ENCODE measurements at regions not wholly inside any gene's neighbourhood (a gene's known extent, or its start where the extent isn't known, plus 50 kb on each side); places are given as distances from the start of the nearest gene placed in this dataset.

DNA sequence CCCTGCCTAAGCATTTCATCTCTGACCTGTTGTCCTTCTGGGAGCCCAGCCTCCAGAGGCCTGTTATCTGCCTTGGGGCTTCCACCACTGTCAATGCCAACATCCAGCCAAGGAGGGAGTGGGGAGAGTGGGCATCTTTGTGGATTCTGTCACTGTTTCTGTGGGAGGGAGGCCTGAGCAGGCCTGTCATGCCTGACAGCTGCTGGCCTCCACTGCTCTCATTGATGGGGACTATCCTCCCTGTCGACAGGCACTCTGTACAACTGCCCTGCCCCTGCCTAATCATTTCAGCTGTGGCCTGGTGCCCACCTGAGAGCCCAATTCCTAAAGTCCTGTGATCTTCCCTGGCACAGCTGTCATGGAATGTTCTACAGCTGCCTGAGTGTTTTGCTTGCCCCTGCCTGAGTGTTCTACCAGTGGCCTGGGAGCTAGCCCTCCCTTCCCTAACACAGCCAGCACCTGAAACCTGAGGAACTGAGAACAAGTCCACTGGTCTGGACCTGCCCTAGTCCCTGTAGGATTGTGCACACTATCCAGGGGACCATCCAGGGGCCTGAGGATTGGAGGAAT, 145.3 kb downstream of the FAM83B start:
- no peak for ATAC-seq
- no peak for DNase-seq
- WGBS, 2 donors: 79% methylated on average over 1 of the region's 1 CpG; no CpG with 5 or more reads in 1 of the 2 donors
- Histone ChIP-seq H3K27ac (no peak overlapping the region), H3K4me1 (no peaks in the 10 kb centered on the region), H3K4me3 (no peak overlapping the region), H3K27me3 (no peaks in the 10 kb centered on the region), H3K9me3 (no peaks in the 10 kb centered on the region), H3K36me3 (replicated peaks in 1 of 2; ENCODE audit: insufficient read depth in 1 of 2, low read depth in 2 of 2) (no peaks in the 10 kb centered on the region)
- TF ChIP-seq, protein P1, sequence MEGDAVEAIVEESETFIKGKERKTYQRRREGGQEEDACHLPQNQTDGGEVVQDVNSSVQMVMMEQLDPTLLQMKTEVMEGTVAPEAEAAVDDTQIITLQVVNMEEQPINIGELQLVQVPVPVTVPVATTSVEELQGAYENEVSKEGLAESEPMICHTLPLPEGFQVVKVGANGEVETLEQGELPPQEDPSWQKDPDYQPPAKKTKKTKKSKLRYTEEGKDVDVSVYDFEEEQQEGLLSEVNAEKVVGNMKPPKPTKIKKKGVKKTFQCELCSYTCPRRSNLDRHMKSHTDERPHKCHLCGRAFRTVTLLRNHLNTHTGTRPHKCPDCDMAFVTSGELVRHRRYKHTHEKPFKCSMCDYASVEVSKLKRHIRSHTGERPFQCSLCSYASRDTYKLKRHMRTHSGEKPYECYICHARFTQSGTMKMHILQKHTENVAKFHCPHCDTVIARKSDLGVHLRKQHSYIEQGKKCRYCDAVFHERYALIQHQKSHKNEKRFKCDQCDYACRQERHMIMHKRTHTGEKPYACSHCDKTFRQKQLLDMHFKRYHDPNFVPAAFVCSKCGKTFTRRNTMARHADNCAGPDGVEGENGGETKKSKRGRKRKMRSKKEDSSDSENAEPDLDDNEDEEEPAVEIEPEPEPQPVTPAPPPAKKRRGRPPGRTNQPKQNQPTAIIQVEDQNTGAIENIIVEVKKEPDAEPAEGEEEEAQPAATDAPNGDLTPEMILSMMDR (IDR thresholded peaks at IDR 0.05): no peak
- intact Hi-C loops (cut with DNase I): no loop called here

DNA sequence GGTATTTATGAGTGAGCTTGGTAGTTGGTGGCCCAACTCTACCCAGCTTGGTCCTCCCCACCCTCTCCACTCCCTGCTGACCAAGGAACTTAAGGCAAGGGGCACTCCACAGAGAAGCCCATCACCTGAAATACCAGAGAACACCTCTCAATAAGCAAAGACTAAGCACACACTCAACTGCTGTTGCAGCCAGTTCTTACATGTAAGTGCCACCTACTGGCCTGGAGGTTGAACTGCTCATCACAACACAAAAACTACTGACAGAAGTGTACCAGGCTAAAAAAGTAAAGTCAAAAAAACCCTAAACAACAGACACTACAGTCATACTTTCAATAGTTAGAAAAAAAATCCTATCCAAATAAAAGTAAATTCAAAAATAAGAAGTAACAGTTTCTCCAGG, 146.2 kb downstream of the FAM83B start:
- no peak for ATAC-seq
- intact Hi-C loops (cut with DNase I): no loop called here
- H3K36me3 ChIP-seq (replicated peaks in 1 of 2; ENCODE audit: insufficient read depth in 1 of 2, low read depth in 2 of 2): no peaks in the 10 kb centered on the region
- no peaks in the 10 kb centered on the region for H3K27me3 ChIP-seq
- H3K9me3 ChIP-seq: no peaks in the 10 kb centered on the region
- TF ChIP-seq POLR2A (IDR thresholded peaks at IDR 0.05): no peak
- TF ChIP-seq, protein P1 (IDR thresholded peaks at IDR 0.05): peak in 3 of 7 experiments; percentile 14 to 51 (median 34)
- no peak overlapping the region for H3K27ac ChIP-seq
- peak in 1 of 4 donors; percentile 36 for DNase-seq
- H3K4me1 ChIP-seq: no peaks in the 10 kb centered on the region
- no peak overlapping the region for H3K4me3 ChIP-seq

DNA sequence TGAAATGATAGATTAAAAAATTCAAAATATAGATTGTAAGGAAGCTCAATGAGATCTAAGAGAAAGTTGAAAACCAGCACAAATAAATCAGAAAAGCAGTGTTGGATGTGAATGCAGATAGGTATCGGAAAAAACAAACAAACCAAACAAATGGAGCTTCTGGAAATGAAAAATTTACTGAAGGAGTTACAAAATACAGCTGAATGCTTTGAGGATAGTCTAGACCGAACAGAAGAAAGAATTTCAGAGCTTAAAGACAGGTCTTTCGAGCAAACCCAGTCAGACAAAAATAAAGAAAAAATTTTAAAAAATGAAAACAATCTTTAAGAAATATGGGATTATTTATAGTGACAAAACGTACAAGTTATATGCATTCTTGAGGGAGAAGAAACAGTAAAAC, 146.7 kb downstream of the FAM83B start:
- 78 to 82% methylated on average over 4 of the region's 4 CpGs for WGBS, 2 donors

DNA sequence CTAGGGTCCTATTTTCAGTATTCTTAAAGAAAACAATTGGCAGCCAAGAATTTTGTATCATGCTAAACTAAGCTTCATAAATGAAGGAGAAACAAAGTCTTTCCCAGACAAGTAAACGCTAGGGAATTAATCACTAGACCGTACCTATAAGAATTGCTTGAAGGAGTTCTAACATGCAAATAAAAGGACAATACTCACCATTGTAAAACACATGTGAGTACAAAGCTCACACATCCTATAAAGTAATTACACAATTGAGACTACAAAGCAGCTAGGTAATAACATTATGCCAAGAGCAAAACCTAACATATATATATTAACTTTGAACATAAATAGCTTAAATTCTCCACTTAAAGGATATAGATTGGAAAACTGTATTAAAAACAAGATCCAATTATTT, 147.4 kb downstream of the FAM83B start:
- H3K36me3 ChIP-seq (replicated peaks in 1 of 2; ENCODE audit: insufficient read depth in 1 of 2, low read depth in 2 of 2): no peaks in the 10 kb centered on the region
- H3K4me1 ChIP-seq: no peaks in the 10 kb centered on the region
- intact Hi-C loops (cut with DNase I): no loop called here
- no peaks in the 10 kb centered on the region for H3K27me3 ChIP-seq
- no peak overlapping the region for H3K4me3 ChIP-seq
- 87 to 94% methylated on average over 2 of the region's 2 CpGs for WGBS, 2 donors
- no peaks in the 10 kb centered on the region for H3K9me3 ChIP-seq
- ATAC-seq (no peak), DNase-seq (no peak)
- H3K27ac ChIP-seq: no peak overlapping the region
- TF ChIP-seq, protein P1 (IDR thresholded peaks at IDR 0.05): no peak
- no peak for TF ChIP-seq POLR2A (IDR thresholded peaks at IDR 0.05)

More for the DNA sequence above, 146.7 kb downstream of the FAM83B start:
- Histone ChIP-seq H3K4me3 (no peak overlapping the region), H3K9me3 (no peaks in the 10 kb centered on the region), H3K27me3 (no peaks in the 10 kb centered on the region), H3K4me1 (no peaks in the 10 kb centered on the region), H3K36me3 (replicated peaks in 1 of 2; ENCODE audit: insufficient read depth in 1 of 2, low read depth in 2 of 2) (no peaks in the 10 kb centered on the region), H3K27ac (no peak overlapping the region)
- ATAC-seq: no peak
- TF ChIP-seq, protein P1 (IDR thresholded peaks at IDR 0.05): no peak
- no peak for TF ChIP-seq POLR2A (IDR thresholded peaks at IDR 0.05)
- intact Hi-C loops (cut with DNase I): no loop called here
- no peak for DNase-seq

DNA sequence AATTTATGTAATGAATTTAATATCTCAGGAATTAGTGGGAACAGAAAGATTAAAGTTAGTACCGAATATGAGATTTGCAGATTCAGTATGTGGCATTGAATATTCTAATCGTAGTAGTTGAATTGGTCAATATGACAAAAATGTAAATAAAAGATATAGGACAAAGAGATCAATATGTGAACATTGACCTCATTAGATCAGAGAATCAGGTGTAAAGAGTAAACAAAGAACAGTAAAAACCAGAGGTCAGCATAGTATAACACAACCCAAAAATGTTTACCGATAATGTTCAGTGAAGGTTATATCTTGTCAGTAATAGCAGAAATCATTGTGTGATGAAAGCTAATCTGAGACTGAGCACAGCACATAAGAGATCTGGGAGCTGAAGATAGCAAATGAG, 152.0 kb downstream of the FAM83B start:
- Histone ChIP-seq H3K27me3 (no peaks in the 10 kb centered on the region), H3K4me3 (no peak overlapping the region), H3K36me3 (replicated peaks in 1 of 2; ENCODE audit: insufficient read depth in 1 of 2, low read depth in 2 of 2) (no peaks in the 10 kb centered on the region), H3K27ac (no peak overlapping the region), H3K9me3 (no peaks in the 10 kb centered on the region), H3K4me1 (no peaks in the 10 kb centered on the region)
- TF ChIP-seq, protein P1 (IDR thresholded peaks at IDR 0.05): no peak
- no peak for TF ChIP-seq POLR2A (IDR thresholded peaks at IDR 0.05)
- intact Hi-C loops (cut with DNase I): no loop called here
- WGBS, 2 donors: 34 to 39% methylated on average over 3 of the region's 3 CpGs
- DNase-seq: no peak
- ATAC-seq: no peak
